DMS79 (cell line): ENCODE measurements at regions not wholly inside any gene's neighbourhood (a gene's known extent, or its start where the extent isn't known, plus 50 kb on each side); places are given as distances from the start of the nearest gene placed in this dataset.
"Not testable (repeated sequence)": the region's sequence is repeated elsewhere in the genome, so short reads cannot be mapped to it uniquely, and the experiment has no call there.

Source experiments
- DNase-seq: peaks from one replicate; lab custom pipeline; 2025; lab: John Stamatoyannopoulos, UW

DNA sequence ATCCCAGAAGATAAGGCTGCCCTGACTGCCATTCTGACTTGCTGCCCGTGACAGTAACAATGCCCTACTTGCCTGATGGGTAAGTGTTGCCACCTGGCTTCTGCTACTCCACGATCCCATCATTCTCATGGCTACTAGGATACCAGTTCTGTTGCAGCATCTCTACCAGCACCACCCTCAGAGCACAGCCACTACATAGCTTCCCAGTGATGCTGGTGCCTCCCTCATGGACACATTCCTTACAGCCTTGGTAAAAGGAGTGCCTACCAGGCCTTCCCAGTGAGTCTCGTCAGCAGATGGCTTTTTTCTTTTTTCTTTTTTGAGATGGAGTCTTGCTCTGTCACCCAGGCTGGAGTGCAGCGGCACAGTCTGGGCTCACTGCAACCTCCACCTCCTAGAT is 84.4 kb upstream of the CMKLR1 start:
- no peak for DNase-seq

DNA sequence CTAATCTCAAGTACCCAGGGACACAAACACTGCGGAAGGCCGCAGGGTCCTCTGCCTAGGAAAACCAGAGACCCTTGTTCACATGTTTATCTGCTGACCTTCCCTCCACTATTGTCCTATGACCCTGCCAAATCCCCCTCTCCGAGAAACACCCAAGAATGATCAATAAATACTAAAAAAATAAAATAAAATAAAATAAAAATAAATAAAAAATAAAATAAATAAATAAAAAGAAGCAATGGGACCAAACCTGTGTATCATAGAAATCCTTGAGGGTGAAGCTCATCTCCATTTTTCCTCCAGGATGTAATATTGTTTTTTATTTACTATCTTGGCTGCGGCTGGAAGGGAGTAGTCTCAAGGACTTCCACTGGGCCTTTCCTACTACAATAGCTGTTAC is 82.0 kb upstream of the CMKLR1 start:
- DNase-seq = not testable (repeated sequence)

DNA sequence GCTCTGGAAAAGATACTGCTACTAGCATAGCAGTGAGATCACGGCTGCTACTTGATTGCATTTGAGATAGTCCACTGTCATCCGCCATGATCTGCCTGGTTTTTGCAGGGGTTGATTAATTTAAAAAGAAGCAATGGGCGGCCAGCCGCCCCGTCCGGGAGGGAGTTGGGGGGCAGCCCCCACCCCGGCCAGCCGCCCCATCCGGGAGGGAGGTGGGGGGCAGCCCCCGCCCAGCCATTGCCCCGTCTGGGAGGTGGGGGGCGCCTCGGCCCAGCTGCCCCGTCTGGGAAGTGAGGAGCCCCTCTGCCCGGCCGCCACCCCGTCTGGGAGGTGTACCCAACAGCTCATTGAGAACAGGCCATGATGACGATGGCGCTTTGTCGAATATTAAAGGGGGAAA is 81.3 kb upstream of the CMKLR1 start:
- DNase-seq = not testable (repeated sequence)

DNA sequence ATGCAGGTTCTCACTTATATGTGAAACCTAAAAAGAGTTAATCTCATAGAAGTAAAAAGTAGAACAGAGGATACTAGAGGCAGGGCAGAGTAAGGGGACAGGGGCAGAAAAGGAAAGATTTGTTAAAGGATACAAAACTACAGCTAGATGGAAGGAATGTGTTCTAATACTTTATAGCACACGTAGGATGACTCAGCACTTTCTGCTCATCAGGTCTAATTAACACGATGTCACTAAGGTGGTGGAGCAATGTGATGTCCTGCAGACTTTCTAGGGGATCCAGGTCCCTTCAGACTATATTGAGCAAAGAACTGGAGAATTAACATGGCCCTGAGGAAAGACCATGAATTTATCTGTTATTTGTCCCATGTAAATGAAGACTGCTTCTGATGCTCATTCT is 80.8 kb upstream of the CMKLR1 start:
- DNase-seq = no peak

DNA sequence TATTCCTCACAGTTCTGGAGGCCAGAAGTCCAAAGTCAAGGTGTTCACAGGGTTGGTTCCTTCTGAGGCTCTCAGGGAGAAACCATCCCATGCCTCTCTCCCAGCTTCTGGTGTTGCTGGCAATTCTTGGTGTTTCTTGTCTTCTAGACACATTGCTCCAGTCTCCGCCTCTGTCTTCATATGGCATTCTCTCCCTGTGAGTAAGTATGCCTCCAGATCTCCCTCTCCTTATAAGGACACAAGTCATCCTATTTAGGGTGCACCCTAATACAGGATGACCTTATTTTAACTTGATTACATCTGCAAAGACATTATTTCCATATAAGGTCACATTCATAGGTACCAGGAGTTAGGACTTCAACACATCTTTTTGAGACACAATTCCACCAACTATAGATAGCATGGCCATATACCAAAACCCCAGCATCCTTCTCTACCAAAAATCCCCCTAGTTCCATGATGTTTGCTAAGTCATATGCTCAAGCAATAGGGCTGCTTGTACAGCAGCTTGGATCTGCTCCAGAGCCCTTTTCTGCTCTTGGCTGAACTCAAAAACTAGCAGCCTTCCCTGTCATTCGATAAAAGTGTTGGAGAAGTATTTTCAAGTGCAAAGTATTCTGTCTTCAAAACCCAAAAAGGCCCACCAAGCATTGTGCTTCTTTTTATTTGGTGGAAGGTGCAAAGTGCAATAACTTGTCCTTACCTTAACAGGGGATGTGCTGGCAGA is 79.2 kb upstream of the CMKLR1 start:
- DNase-seq = no peak

DNA sequence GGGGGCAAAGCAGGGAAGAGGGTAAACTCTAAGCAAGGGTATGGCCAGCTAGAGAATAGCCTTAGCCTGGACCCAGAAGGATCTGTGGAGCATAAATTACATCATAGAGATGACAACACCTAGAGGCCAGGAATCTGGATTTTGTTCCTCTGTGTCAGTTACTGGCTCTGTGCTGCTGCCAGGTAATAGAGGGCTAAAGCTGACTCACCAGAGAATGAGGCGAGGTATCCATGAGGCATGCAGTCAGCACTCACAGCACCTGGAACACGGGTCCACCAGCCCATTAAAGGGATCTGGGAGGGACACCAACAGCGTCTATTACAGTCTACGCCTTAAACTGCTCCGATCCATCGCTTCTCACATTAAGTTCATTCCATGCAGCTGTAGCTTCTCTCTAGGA is 74.9 kb upstream of the CMKLR1 start:
- no peak for DNase-seq

DNA sequence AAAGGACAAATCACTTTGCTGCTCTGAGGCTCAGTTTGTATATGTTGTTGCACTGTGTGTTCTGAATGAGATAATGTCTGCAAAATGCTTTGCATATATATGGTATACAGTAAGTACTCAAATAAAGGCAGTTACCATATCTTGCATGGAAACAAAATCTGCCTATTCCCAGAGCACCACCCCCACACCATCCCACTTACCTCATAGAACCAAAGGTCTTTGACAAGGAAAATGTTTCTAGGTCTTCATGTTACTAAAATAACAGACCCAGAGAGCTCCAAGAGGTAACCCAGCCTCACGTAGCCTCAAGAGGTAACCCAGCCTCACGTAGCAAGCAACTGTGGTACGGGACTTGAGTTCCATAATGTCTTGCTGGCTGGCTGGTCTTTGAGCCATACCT is 71.6 kb upstream of the CMKLR1 start:
- DNase-seq = no peak

DNA sequence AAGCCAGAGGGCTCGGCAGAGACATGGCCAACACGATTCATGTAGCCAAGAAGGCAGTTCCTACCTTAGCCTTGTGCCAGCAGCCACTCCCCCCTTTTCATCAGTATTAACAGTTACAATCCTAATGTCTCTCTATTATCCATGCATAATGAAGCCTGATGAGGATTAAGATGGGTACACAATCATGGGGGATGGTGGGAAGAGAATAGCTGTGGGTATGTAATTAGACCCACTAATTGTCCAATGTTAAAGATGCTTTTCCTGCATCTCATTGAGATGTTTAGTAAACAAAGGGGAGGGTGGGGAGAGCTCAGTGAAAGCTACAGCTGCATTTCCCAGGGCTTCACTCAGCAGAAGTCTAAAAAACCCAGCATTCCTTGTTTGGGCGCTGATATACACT is 70.4 kb upstream of the CMKLR1 start:
- no peak for DNase-seq

DNA sequence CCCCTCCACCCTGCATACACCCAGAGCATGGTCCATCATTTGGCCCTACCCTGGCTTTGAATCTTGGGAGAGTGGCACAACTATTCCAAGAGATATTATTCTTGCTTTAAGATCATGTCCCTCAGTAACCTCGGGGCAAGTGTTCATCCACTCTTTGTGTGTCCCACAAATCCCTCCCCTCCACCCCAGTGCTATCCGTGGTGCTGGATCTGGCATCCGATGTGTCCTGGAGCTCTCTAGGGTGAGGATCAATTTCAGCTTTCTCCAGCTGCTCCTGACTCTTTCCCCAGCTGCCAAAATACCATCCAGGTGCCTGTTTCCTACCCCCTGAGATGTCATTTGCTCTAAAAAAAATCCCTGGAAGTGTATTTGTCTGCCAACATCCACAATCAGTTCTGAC is 64.8 kb upstream of the CMKLR1 start:
- DNase-seq = no peak

DNA sequence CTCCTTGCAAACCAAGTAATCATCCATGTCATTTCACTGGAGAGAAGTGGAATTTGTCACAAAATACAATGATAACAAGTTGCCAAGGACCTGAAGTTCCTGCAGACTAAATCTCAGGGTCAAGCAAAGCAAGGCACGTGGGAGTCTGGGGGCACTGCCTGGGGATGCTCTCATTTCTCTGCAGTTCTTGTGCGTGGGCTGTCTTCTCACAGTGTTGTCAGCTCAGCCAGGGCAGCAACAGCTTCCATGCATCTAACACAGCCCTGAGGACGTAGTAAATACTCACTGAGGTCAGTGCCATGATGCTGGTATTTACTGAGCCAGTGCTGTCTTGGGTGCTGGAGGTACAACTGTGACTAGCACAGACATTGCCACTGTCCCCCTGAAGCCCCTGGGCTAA is 62.9 kb upstream of the CMKLR1 start:
- DNase-seq = no peak

DNA sequence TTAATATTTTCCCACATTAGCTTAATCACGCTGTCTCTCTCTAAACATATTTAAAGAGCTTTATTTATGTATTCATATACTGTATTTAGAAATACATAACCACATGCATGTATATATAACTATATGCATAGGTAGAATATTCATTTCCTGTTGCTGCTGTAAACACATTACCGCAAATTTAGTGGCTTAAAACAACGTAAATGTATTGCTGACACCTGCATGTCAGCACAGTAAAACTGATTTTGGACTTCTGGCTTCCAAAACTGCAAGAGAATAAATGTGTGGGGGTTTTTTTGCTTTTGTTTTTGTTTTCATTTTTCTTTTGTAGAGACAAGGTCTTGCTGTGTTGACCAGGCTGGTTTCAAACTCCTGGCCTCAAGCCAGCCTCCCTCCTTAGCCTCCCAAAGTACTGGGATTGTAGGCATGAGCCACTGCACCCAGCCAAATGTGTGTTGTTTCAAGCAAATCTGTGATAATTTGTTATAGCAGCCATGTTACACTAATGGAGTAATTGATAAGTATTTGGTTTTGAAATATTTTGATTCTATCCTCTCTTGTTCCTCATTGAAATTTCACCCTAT is 61.9 kb upstream of the CMKLR1 start:
- no peak for DNase-seq

DNA sequence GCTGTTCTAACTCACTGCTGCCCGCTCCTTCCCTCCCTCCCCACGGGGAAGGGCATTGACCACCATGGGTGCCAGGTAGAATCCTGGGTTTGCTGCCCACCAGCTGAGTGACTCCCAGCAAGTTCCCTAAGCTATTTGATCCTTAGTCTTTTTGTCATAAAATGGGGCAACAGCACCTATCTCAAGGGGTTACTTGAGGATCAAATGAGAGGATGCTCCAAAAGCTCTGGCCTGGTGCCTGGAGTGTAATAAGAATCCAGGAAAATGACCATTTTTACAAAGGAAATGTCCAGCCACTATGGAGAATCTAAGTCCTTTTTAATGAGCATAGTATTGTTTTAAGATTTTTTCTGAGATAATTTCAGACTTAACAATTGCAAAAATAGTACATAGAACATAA is 61.4 kb upstream of the CMKLR1 start:
- DNase-seq = no peak

DNA sequence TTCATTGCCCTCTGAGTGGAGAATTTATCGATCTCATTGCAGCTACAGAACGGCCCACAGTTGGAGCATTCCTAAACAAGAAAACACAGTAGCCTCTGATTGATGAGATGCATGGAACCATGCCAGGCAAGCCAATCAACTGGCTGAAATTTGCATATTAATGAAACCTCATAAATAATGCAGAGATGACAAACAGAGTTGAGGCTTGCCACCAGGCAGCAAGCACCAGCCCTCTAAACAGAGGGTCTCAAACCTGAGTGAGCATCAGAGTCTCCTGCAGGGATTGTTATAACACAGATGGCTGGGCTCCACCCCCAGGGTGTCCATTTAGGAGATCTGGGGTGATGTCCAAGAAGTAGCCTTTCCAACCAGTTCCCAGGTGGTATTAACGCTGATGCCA is 60.9 kb upstream of the CMKLR1 start:
- DNase-seq = no peak

DNA sequence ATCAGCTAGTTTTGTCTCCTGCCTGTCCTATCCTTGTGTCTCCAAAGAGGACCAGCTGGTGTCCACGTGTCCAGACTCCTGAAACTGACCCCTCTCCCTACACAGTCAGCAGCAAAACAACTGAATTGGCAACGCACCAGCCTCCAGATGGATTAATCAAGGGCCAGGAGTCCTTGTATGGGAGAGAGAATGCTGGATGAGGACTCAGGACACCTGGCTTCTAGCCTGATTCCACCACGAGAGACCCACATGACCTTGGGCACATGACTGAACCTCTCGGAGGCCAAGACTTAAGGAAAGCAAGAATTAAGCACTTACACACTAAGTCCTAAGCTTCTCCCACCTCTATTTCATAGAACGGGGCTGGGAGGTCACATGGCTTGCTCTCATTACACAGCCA is 60.4 kb upstream of the CMKLR1 start:
- no peak for DNase-seq

DNA sequence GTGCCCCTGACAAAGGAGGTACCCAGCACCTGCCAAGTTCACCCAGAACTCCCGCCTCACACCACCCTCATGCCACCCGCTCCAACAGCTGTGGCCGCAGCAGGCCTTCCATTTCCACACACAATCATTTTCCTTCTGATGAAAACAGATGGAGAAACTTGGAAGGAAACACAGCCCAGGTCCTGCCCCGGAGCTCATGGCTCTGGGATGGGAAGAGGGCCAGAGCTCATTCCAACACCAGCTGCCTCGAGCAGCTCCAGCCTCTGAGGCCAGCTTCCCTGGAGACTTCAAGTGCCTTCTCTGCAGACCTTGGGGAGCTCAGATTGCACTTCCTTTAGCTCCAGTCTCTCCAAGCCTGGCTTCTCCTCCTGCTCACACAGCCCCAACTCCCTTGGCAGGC is 55.1 kb upstream of the CMKLR1 start:
- DNase-seq = peak; percentile 1

DNA sequence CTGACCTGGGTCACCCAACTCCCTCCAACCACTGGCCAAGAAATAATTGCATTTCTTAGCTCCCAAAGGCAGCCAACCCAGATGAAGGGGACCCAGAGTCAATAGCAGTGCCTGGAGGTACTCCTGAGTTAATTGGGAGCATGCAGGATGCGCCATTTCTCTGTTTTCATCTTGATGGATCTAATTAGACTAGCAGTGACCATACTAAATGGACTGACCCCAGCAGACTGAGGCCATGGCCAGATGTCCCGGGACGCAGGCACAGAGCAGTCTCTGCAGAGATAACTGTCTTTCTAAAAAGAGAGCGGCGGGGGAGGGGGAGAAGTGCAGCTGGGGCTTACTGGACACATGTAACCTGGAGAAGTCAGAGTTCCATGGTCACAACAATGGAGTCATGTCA is 53.2 kb upstream of the CMKLR1 start:
- DNase-seq = no peak

DNA sequence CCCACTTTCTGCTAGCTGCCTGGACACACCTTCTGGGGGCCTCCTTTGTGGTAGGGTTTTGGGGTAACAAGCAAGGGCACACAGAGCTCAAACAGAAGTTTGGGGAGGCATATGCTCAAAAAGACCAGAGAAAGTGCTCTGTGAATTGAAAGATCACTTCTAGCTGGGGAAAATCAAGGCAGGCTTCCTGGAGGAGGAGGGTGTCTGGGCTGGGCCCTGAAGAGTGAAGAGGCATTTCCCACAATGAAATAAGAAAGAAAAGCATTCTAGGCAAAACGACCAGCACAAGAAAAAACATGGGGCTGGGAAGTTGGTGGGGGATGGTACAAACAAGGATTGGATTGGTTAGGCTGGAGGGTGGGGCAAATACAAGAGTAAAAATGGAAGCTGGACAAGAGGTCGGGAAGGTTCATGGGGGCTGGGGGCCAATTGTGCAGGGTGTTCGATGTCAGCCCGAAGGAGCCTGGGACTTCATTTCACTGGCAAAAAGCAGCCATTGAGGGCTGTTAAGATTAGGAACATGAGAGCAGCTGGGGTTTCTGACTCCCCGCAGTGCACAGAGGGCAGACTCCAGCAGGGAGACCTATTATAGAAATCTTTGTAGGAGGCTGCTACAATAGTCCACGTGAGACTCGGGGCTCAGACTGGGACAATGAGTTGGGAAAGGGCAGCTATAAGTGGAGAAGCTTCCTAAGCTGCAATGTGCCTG is 51.5 kb upstream of the CMKLR1 start:
- no peak for DNase-seq

DNA sequence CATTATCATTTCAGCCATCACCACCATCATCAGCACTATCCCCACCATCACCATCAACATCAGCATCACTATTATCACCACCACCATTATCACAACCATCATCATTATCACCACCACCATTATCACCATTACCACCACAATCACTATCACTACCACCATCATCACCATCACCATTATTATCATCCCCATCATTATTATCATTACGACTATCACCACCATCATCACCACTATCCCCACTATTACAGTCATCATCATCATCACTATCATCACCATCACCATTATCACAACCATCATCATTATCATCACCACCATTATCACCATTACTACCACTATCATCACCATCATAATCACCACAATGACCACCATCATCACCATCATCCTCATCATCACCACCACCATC is 50.4 kb upstream of the CMKLR1 start:
- no peak for DNase-seq
